ENCODE measurements at regions not wholly inside any gene's neighbourhood (a gene's known extent, or its start where the extent isn't known, plus 50 kb on each side); places are given as distances from the start of the nearest gene placed in this dataset.

GRCh38 chr6:117072781-117073180, 192.6 kb upstream of the VGLL2 start:
- no CpG with 5 or more reads among the region's 5 CpGs for WGBS, 2 donors (ENCODE audit: extremely low coverage in 2 of 2, insufficient read length in 2 of 2, insufficient replicate concordance in 1 of 2)
- H2BK5ac ChIP-seq (ENCODE audit: low read length): no peak overlapping the region
- no peak overlapping the region for H2AK5ac ChIP-seq (ENCODE audit: low read depth, low read length)
- H2BK15ac ChIP-seq (ENCODE audit: low read length): no peak overlapping the region
- no peak overlapping the region for H3K4me3 ChIP-seq (ENCODE audit: low read length in 2 of 2)
- H3K18ac ChIP-seq (ENCODE audit: low read length): no peak overlapping the region
- no peaks in the 10 kb centered on the region for H3K79me1 ChIP-seq (ENCODE audit: low read depth, low read length)
- H3K9ac ChIP-seq (ENCODE audit: low read depth, low read length, poor library complexity): no peak overlapping the region
- DNase-seq (ENCODE audit: low spot score): no peak
- no peak overlapping the region for H2BK12ac ChIP-seq (ENCODE audit: low read length)
- no peaks in the 10 kb centered on the region for H3K4me1 ChIP-seq (ENCODE audit: control insufficient read depth in 2 of 2, insufficient read depth in 1 of 2, low read depth in 1 of 2, low read length in 2 of 2)
- H3K27me3 ChIP-seq (ENCODE audit: control insufficient read depth in 3 of 3, insufficient read depth in 3 of 3, low read depth in 1 of 3, low read length in 3 of 3): no peaks in the 10 kb centered on the region
- H3K36me3 ChIP-seq (replicated peaks in 1 of 2; ENCODE audit: control insufficient read depth in 2 of 2, insufficient read depth in 2 of 2, low read length in 2 of 2): no peaks in the 10 kb centered on the region
- no peak overlapping the region for H4K8ac ChIP-seq (ENCODE audit: low read depth, low read length)
- H3K27ac ChIP-seq (replicated peaks; ENCODE audit: low read length): no peak overlapping the region
- no peak overlapping the region for H2BK120ac ChIP-seq (ENCODE audit: low read depth, low read length)
- H3K9me3 ChIP-seq (replicated peaks in 1 of 2; ENCODE audit: control insufficient read depth in 2 of 2, insufficient read depth in 1 of 2, low read depth in 1 of 2, low read length in 2 of 2): no peaks in the 10 kb centered on the region
- no peak overlapping the region for H3K14ac ChIP-seq (ENCODE audit: low read length)
- no peak overlapping the region for H4K91ac ChIP-seq (ENCODE audit: low read depth, low read length, poor library complexity)
- H3K4me2 ChIP-seq (ENCODE audit: insufficient read depth, low read length, poor library complexity, severe bottlenecking): no peak overlapping the region
- no peak overlapping the region for H3K23ac ChIP-seq (ENCODE audit: low read depth, low read length, poor library complexity)
- no peak overlapping the region for H3K4ac ChIP-seq (ENCODE audit: low read length)
- H2AFZ ChIP-seq (ENCODE audit: low read length): no peak overlapping the region

DNA sequence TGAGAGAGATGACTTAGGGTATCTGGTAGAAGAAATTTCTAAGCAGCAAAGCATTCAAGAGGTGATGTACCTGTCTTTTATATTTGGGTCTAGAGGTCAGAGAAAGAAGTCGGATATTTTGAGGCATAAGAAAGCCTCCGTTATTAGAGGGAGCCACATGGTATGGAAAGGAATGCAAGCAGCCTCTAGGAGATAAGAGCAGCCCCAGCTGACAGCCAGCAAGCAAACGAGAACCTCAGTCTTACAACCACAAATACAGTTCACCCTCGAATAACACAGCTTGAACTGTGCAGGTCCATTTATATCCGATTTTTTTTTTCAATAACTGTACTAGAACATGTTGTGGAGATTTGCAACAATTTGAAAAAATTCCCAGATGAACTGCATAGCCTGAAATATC, 190.7 kb upstream of the VGLL2 start:
- no peaks in the 10 kb centered on the region for H3K9me3 ChIP-seq (replicated peaks in 1 of 2; ENCODE audit: control insufficient read depth in 2 of 2, insufficient read depth in 1 of 2, low read depth in 1 of 2, low read length in 2 of 2)
- H3K18ac ChIP-seq (ENCODE audit: low read length): no peak overlapping the region
- H2AFZ ChIP-seq (ENCODE audit: low read length): no peak overlapping the region
- no peak overlapping the region for H3K4me2 ChIP-seq (ENCODE audit: insufficient read depth, low read length, poor library complexity, severe bottlenecking)
- WGBS, 2 donors (ENCODE audit: extremely low coverage in 2 of 2, insufficient read length in 2 of 2, insufficient replicate concordance in 1 of 2): no CpG with 5 or more reads among the region's 5 CpGs
- no peak overlapping the region for H4K8ac ChIP-seq (ENCODE audit: low read depth, low read length)
- no peak overlapping the region for H4K91ac ChIP-seq (ENCODE audit: low read depth, low read length, poor library complexity)
- H2BK12ac ChIP-seq (ENCODE audit: low read length): no peak overlapping the region
- H3K79me1 ChIP-seq (ENCODE audit: low read depth, low read length): no peaks in the 10 kb centered on the region
- H3K4me1 ChIP-seq (ENCODE audit: control insufficient read depth in 2 of 2, insufficient read depth in 1 of 2, low read depth in 1 of 2, low read length in 2 of 2): no peaks in the 10 kb centered on the region
- H2BK120ac ChIP-seq (ENCODE audit: low read depth, low read length): no peak overlapping the region
- H3K23ac ChIP-seq (ENCODE audit: low read depth, low read length, poor library complexity): no peak overlapping the region
- no peak overlapping the region for H3K27ac ChIP-seq (replicated peaks; ENCODE audit: low read length)
- DNase-seq (ENCODE audit: low spot score): no peak
- no peak overlapping the region for H3K4ac ChIP-seq (ENCODE audit: low read length)
- no peak overlapping the region for H3K9ac ChIP-seq (ENCODE audit: low read depth, low read length, poor library complexity)
- no peak overlapping the region for H3K4me3 ChIP-seq (ENCODE audit: low read length in 2 of 2)
- H2BK15ac ChIP-seq (ENCODE audit: low read length): no peak overlapping the region
- no peaks in the 10 kb centered on the region for H3K27me3 ChIP-seq (ENCODE audit: control insufficient read depth in 3 of 3, insufficient read depth in 3 of 3, low read depth in 1 of 3, low read length in 3 of 3)
- no peak overlapping the region for H2AK5ac ChIP-seq (ENCODE audit: low read depth, low read length)
- no peaks in the 10 kb centered on the region for H3K36me3 ChIP-seq (replicated peaks in 1 of 2; ENCODE audit: control insufficient read depth in 2 of 2, insufficient read depth in 2 of 2, low read length in 2 of 2)
- no peak overlapping the region for H3K14ac ChIP-seq (ENCODE audit: low read length)
- no peak overlapping the region for H2BK5ac ChIP-seq (ENCODE audit: low read length)

DNA sequence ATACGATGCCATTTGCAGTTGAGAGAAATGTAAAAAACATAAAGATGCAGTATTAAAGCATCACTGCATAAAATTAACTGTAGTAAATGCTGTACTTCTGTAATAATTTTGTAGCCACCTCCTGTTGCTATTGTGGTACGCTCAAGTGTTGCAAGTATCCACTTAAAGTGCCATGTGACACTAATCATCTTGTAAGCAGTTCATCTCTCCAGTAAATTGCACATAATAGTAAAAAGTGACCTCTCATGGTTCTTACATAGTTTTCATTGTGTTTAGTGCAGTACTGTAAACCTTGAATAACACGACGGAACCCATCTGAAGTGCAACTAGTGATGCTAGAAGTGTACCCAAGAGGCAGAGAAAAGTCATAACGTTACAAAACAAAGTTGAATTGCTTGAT, 190.1 kb upstream of the VGLL2 start:
- no peak overlapping the region for H2BK12ac ChIP-seq (ENCODE audit: low read length)
- H2BK120ac ChIP-seq (ENCODE audit: low read depth, low read length): no peak overlapping the region
- no peak overlapping the region for H3K4me2 ChIP-seq (ENCODE audit: insufficient read depth, low read length, poor library complexity, severe bottlenecking)
- H2BK15ac ChIP-seq (ENCODE audit: low read length): no peak overlapping the region
- H3K79me1 ChIP-seq (ENCODE audit: low read depth, low read length): no peaks in the 10 kb centered on the region
- no peak overlapping the region for H3K4me3 ChIP-seq (ENCODE audit: low read length in 2 of 2)
- no peak overlapping the region for H3K4ac ChIP-seq (ENCODE audit: low read length)
- no peaks in the 10 kb centered on the region for H3K9me3 ChIP-seq (replicated peaks in 1 of 2; ENCODE audit: control insufficient read depth in 2 of 2, insufficient read depth in 1 of 2, low read depth in 1 of 2, low read length in 2 of 2)
- no peak overlapping the region for H2AFZ ChIP-seq (ENCODE audit: low read length)
- H3K18ac ChIP-seq (ENCODE audit: low read length): no peak overlapping the region
- no peaks in the 10 kb centered on the region for H3K4me1 ChIP-seq (ENCODE audit: control insufficient read depth in 2 of 2, insufficient read depth in 1 of 2, low read depth in 1 of 2, low read length in 2 of 2)
- H4K8ac ChIP-seq (ENCODE audit: low read depth, low read length): no peak overlapping the region
- H3K27ac ChIP-seq (replicated peaks; ENCODE audit: low read length): no peak overlapping the region
- no peaks in the 10 kb centered on the region for H3K36me3 ChIP-seq (replicated peaks in 1 of 2; ENCODE audit: control insufficient read depth in 2 of 2, insufficient read depth in 2 of 2, low read length in 2 of 2)
- H3K9ac ChIP-seq (ENCODE audit: low read depth, low read length, poor library complexity): no peak overlapping the region
- DNase-seq (ENCODE audit: low spot score): no peak
- WGBS, 2 donors (ENCODE audit: extremely low coverage in 2 of 2, insufficient read length in 2 of 2, insufficient replicate concordance in 1 of 2): no CpG with 5 or more reads among the region's 5 CpGs
- no peak overlapping the region for H3K23ac ChIP-seq (ENCODE audit: low read depth, low read length, poor library complexity)
- H3K27me3 ChIP-seq (ENCODE audit: control insufficient read depth in 3 of 3, insufficient read depth in 3 of 3, low read depth in 1 of 3, low read length in 3 of 3): no peaks in the 10 kb centered on the region
- no peak overlapping the region for H4K91ac ChIP-seq (ENCODE audit: low read depth, low read length, poor library complexity)
- H2BK5ac ChIP-seq (ENCODE audit: low read length): no peak overlapping the region
- H2AK5ac ChIP-seq (ENCODE audit: low read depth, low read length): no peak overlapping the region
- H3K14ac ChIP-seq (ENCODE audit: low read length): no peak overlapping the region

DNA sequence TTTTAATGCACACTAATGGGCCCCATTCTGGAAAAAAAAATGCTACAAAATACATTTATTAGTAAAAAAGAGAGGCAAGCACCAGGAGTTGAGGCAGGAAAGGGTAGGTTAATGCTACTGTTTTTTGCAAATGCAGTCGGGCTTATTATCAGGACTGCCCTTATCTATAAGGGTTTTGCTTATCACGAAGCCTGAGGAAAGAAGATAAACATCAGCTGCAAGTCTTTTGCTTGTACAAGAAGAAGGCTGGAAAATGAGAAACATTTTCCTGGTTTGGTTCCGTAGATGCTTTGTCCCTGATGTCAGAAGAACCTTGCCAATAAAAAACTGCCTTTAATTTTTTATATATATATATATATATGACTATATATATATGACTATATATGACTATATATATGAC, 189.3 kb upstream of the VGLL2 start:
- H3K27me3 ChIP-seq (ENCODE audit: control insufficient read depth in 3 of 3, insufficient read depth in 3 of 3, low read depth in 1 of 3, low read length in 3 of 3): no peaks in the 10 kb centered on the region
- no peak overlapping the region for H2BK15ac ChIP-seq (ENCODE audit: low read length)
- H3K23ac ChIP-seq (ENCODE audit: low read depth, low read length, poor library complexity): no peak overlapping the region
- no peak overlapping the region for H2AK5ac ChIP-seq (ENCODE audit: low read depth, low read length)
- H2AFZ ChIP-seq (ENCODE audit: low read length): no peak overlapping the region
- no peak overlapping the region for H3K4ac ChIP-seq (ENCODE audit: low read length)
- no peak overlapping the region for H2BK12ac ChIP-seq (ENCODE audit: low read length)
- no peak overlapping the region for H3K4me2 ChIP-seq (ENCODE audit: insufficient read depth, low read length, poor library complexity, severe bottlenecking)
- no peaks in the 10 kb centered on the region for H3K36me3 ChIP-seq (replicated peaks in 1 of 2; ENCODE audit: control insufficient read depth in 2 of 2, insufficient read depth in 2 of 2, low read length in 2 of 2)
- no peak overlapping the region for H4K8ac ChIP-seq (ENCODE audit: low read depth, low read length)
- H3K4me1 ChIP-seq (ENCODE audit: control insufficient read depth in 2 of 2, insufficient read depth in 1 of 2, low read depth in 1 of 2, low read length in 2 of 2): no peaks in the 10 kb centered on the region
- H2BK120ac ChIP-seq (ENCODE audit: low read depth, low read length): no peak overlapping the region
- no CpG with 5 or more reads among the region's 3 CpGs for WGBS, 2 donors (ENCODE audit: extremely low coverage in 2 of 2, insufficient read length in 2 of 2, insufficient replicate concordance in 1 of 2)
- no peak overlapping the region for H3K4me3 ChIP-seq (ENCODE audit: low read length in 2 of 2)
- H4K91ac ChIP-seq (ENCODE audit: low read depth, low read length, poor library complexity): no peak overlapping the region
- H3K79me1 ChIP-seq (ENCODE audit: low read depth, low read length): no peaks in the 10 kb centered on the region
- H3K14ac ChIP-seq (ENCODE audit: low read length): no peak overlapping the region
- H3K9ac ChIP-seq (ENCODE audit: low read depth, low read length, poor library complexity): no peak overlapping the region
- DNase-seq (ENCODE audit: low spot score): no peak
- no peaks in the 10 kb centered on the region for H3K9me3 ChIP-seq (replicated peaks in 1 of 2; ENCODE audit: control insufficient read depth in 2 of 2, insufficient read depth in 1 of 2, low read depth in 1 of 2, low read length in 2 of 2)
- H3K27ac ChIP-seq (replicated peaks; ENCODE audit: low read length): no peak overlapping the region
- no peak overlapping the region for H3K18ac ChIP-seq (ENCODE audit: low read length)
- H2BK5ac ChIP-seq (ENCODE audit: low read length): no peak overlapping the region
